A673 (cell line): ENCODE measurements at regions not wholly inside any gene's neighbourhood (a gene's known extent, or its start where the extent isn't known, plus 50 kb on each side); places are given as distances from the start of the nearest gene placed in this dataset.
"Not testable (repeated sequence)": the region's sequence is repeated elsewhere in the genome, so short reads cannot be mapped to it uniquely, and the experiment has no call there.

ENCODE experiments used
- BruUV-seq: library from RNA; stranded (reverse); fragments of 400-500 nt; replicated peaks from 2 replicates; lab custom pipeline; 2021; lab: Mats Ljungman, UMichigan
- CTCF ChIA-PET: fragments of 300-600 bp; sonication (Branson Sonifier 250); formaldehyde crosslinking; loops from one replicate; lab custom pipeline; 2022; ENCODE audit warnings: antibody characterized with exemption; lab: Charles Lee
- POLR2A ChIA-PET: fragments of 300-600 bp; sonication (Branson Sonifier 250); formaldehyde crosslinking; loops from one replicate; lab custom pipeline; 2022; ENCODE audit warnings: antibody characterized with exemption; ENCODE audit not compliant: low non-redundant PET; lab: Charles Lee
- DNase-seq: peaks from one replicate; pipeline ENCODE4 v3.0.0-alpha.2; 2015; ENCODE audit warnings: low spot score
- H3K27ac ChIP-seq: fragments of 200-600 bp; sonication (generic); 2 replicates; pipeline ENCODE4 v1.5.1; 2016; ENCODE audit warnings: mixed run types, low read depth, mild to moderate bottlenecking, mixed read lengths, antibody characterized with exemption, low read length; ENCODE audit not compliant: poor library complexity, severe bottlenecking
- H3K27me3 ChIP-seq: fragments of 200-600 bp; sonication (generic); replicated peaks from 2 replicates; pipeline ENCODE4 v1.6.1; 2017; ENCODE audit warnings: mixed run types, low read depth, mild to moderate bottlenecking, mixed read lengths, antibody characterized with exemption, low read length; ENCODE audit not compliant: insufficient read depth, poor library complexity
- H3K36me3 ChIP-seq: fragments of 200-600 bp; sonication (generic); 2 replicates; pipeline ENCODE4 v1.6.1; 2016; ENCODE audit warnings: mixed run types, mild to moderate bottlenecking, mixed read lengths, antibody characterized with exemption, low read length; ENCODE audit not compliant: insufficient read depth, poor library complexity, severe bottlenecking
- H3K4me1 ChIP-seq: fragments of 200-600 bp; sonication (generic); 2 replicates; pipeline ENCODE4 v1.6.1; 2017; ENCODE audit warnings: mixed run types, mild to moderate bottlenecking, mixed read lengths, antibody characterized with exemption, low read length; ENCODE audit not compliant: insufficient read depth, poor library complexity, severe bottlenecking
- H3K4me3 ChIP-seq: fragments of 200-600 bp; sonication (generic); 2 replicates; pipeline ENCODE4 v1.5.1; 2016; ENCODE audit warnings: low read depth, mixed run types, mild to moderate bottlenecking, mixed read lengths, low read length; ENCODE audit not compliant: poor library complexity, severe bottlenecking
- H3K9me3 ChIP-seq: fragments of 200-600 bp; sonication (generic); 2 replicates; pipeline ENCODE4 v1.6.1; 2016; ENCODE audit warnings: mixed run types, low read depth, mild to moderate bottlenecking, mixed read lengths, antibody characterized with exemption, low read length; ENCODE audit not compliant: poor library complexity, severe bottlenecking
- CTCF ChIP-seq: fragments of 300-800, 200-600 bp; sonication (generic); conservative IDR thresholded peaks from 2 replicates; pipeline ENCODE4 v1.5.1; 2017; ENCODE audit warnings: low read depth, mild to moderate bottlenecking, antibody characterized with exemption, low read length, moderate library complexity, mixed read lengths
- EZH2 ChIP-seq: fragments of 200-600 bp; sonication (generic); IDR thresholded peaks from 2 replicates; pipeline ENCODE4 v1.6.1; 2017; ENCODE audit warnings: borderline replicate concordance, low read depth, mild to moderate bottlenecking, mixed read lengths, antibody characterized with exemption, low read length; ENCODE audit not compliant: poor library complexity, severe bottlenecking
- intact Hi-C: fragments of 100-400 bp; cut with micrococcal nuclease; formaldehyde crosslinking; loops from one replicate; pipeline ENCODE4 v1.10.0; 2022; ENCODE audit not compliant: unreplicated experiment

GRCh38 chr5:18533137-18533536, 898.9 kb downstream of the TAF11L14 start:
- no TSS peak for BruUV-seq
- no peaks in the 10 kb centered on the region for H3K4me1 ChIP-seq
- ChIA-PET CTCF (interaction anchor here (0.5 kb wide), 1 partner anchor 156 kb away, joined by 6 read pairs; no protein-coding TSS in a partner anchor), POLR2A (no interaction called here)
- H3K27ac ChIP-seq, result no peak overlapping the region
- no peaks in the 10 kb centered on the region for H3K36me3 ChIP-seq
- H3K4me3 ChIP-seq, result no peak overlapping the region
- no peak for DNase-seq
- H3K9me3 ChIP-seq, result no peaks in the 10 kb centered on the region
- H3K27me3 ChIP-seq, result no peaks in the 10 kb centered on the region
- TF ChIP-seq EZH2 (no peak), CTCF (no peak)
- intact Hi-C loops, result no loop called here

- BruUV-seq, result no TSS peak
- POLR2A ChIA-PET, result no interaction called here
- Histone ChIP-seq H3K4me3 (no peak overlapping the region), H3K36me3 (no peaks in the 10 kb centered on the region), H3K27ac (no peak overlapping the region), H3K27me3 (no peaks in the 10 kb centered on the region), H3K9me3 (no peaks in the 10 kb centered on the region), H3K4me1 (no peaks in the 10 kb centered on the region)
- DNase-seq, result no peak
- CTCF ChIA-PET, result no interaction called here
- TF ChIP-seq EZH2 (no peak), CTCF (no peak)
- intact Hi-C loops, result no loop called here
Measured at GRCh38 chr5:18534119-18534518, 899.9 kb downstream of the TAF11L14 start.

GRCh38 chr5:18535753-18536152, 901.5 kb downstream of the TAF11L14 start:
- H3K27ac ChIP-seq, H3K4me3 ChIP-seq, H3K9me3 ChIP-seq, intact Hi-C loops, DNase-seq, H3K4me1 ChIP-seq, BruUV-seq, H3K36me3 ChIP-seq, H3K27me3 ChIP-seq, CTCF ChIA-PET: not testable (repeated sequence)
- POLR2A ChIA-PET, result interaction anchor here (0.6 kb wide), 1 partner anchor 385 kb away, joined by 3 read pairs; no protein-coding TSS in a partner anchor

- POLR2A ChIA-PET, result no interaction called here
Measured at GRCh38 chr5:18544421-18544820, 910.2 kb downstream of the TAF11L14 start.

More at GRCh38 chr5:18544421-18544820, 910.2 kb downstream of the TAF11L14 start:
- TF ChIP-seq EZH2 (no peak), CTCF (no peak)
- intact Hi-C loops, result no loop called here
- no peak for DNase-seq
- H3K9me3 ChIP-seq, result no peaks in the 10 kb centered on the region
- H3K27me3 ChIP-seq, result no peaks in the 10 kb centered on the region
- CTCF ChIA-PET, result no interaction called here
- H3K4me3 ChIP-seq, result no peak overlapping the region
- BruUV-seq, result no TSS peak
- no peaks in the 10 kb centered on the region for H3K36me3 ChIP-seq
- H3K27ac ChIP-seq, result no peak overlapping the region
- no peaks in the 10 kb centered on the region for H3K4me1 ChIP-seq
